Stimulated activated CD4-positive, alpha-beta T cell treated with anti-CD3 and anti-CD28 coated beads, TNF-alpha, amount 100 ng/mL, for 4 hours (primary cell): ENCODE measurements at regions not wholly inside any gene's neighbourhood (a gene's known extent, or its start where the extent isn't known, plus 50 kb on each side); places are given as distances from the start of the nearest gene placed in this dataset.
A peak's percentile ranks its signal among the peaks of the same experiment; 100 is the strongest.

Experiments
- DNase-seq, 3 experiments: peaks; one replicate each; pipeline ENCODE4 v3.0.0-alpha.2; 2020; ENCODE audit warnings: low read depth in 3 of 3

GRCh38 chr13:50358231-50359040, 343.2 kb downstream of the KCNRG start:
- no peak for DNase-seq

- no peak for DNase-seq
Measured at GRCh38 chr13:50359041-50359367, 343.8 kb downstream of the KCNRG start.

- DNase-seq: no peak
Measured at GRCh38 chr13:50359779-50360178, 344.5 kb downstream of the KCNRG start.

- DNase-seq: no peak
Measured at GRCh38 chr13:50360637-50361036, 345.4 kb downstream of the KCNRG start.

- no peak for DNase-seq
Measured at GRCh38 chr13:50361282-50361681, 346.0 kb downstream of the KCNRG start.

- DNase-seq: peak in 2 of 3 experiments; percentile 21 to 38
Measured at GRCh38 chr13:50365408-50366391, 350.5 kb downstream of the KCNRG start.

- no peak for DNase-seq
Measured at GRCh38 chr13:50366488-50367174, 351.4 kb downstream of the KCNRG start.

GRCh38 chr13:50369646-50370045, 354.4 kb downstream of the KCNRG start:
- DNase-seq: no peak

- DNase-seq: no peak
Measured at GRCh38 chr13:50370303-50370950, 355.2 kb downstream of the KCNRG start.

- DNase-seq: no peak
Measured at GRCh38 chr13:50374517-50374916, 359.3 kb downstream of the KCNRG start.

GRCh38 chr13:50375792-50376191, 360.5 kb downstream of the KCNRG start:
- no peak for DNase-seq

GRCh38 chr13:50376895-50377575, 361.8 kb downstream of the KCNRG start:
- DNase-seq: no peak

GRCh38 chr13:50377726-50378270, 362.6 kb downstream of the KCNRG start:
- DNase-seq: no peak

GRCh38 chr13:50378509-50379044, 363.3 kb downstream of the KCNRG start:
- DNase-seq: no peak

GRCh38 chr13:50379584-50379983, 364.3 kb downstream of the KCNRG start:
- no peak for DNase-seq

GRCh38 chr13:50380905-50381304, 365.7 kb downstream of the KCNRG start:
- no peak for DNase-seq

GRCh38 chr13:50382511-50382910, 367.3 kb downstream of the KCNRG start:
- no peak for DNase-seq

GRCh38 chr13:50382951-50383350, 367.7 kb downstream of the KCNRG start:
- DNase-seq: no peak

- no peak for DNase-seq
Measured at GRCh38 chr13:50384724-50385123, 369.5 kb downstream of the KCNRG start.

- no peak for DNase-seq
Measured at GRCh38 chr13:50386541-50387050, 371.4 kb downstream of the KCNRG start.
